ENCODE measurements at regions not wholly inside any gene's neighbourhood (a gene's known extent, or its start where the extent isn't known, plus 50 kb on each side); places are given as distances from the start of the nearest gene placed in this dataset.
"Not testable (repeated sequence)": the region's sequence is repeated elsewhere in the genome, so short reads cannot be mapped to it uniquely, and the experiment has no call there.

GRCh38 chr1:234833118-234833517 is 223.1 kb upstream of the IRF2BP2 start:
- no peak for DNase-seq (ENCODE audit: low read depth)
- TF ChIP-seq CTCF (conservative IDR thresholded peaks at IDR 0.05; ENCODE audit: low read depth, low read length), result no peak
- no peak overlapping the region for H3K4me3 ChIP-seq (ENCODE audit: low read length)

GRCh38 chr1:234827656-234828055 is 217.7 kb upstream of the IRF2BP2 start:
- DNase-seq (ENCODE audit: low read depth), result no peak
- H3K4me3 ChIP-seq (ENCODE audit: low read length), result no peak overlapping the region
- TF ChIP-seq CTCF (conservative IDR thresholded peaks at IDR 0.05; ENCODE audit: low read depth, low read length), result no peak

GRCh38 chr1:234827181-234827580 is 217.2 kb upstream of the IRF2BP2 start:
- no peak overlapping the region for H3K4me3 ChIP-seq (ENCODE audit: low read length)
- no peak for TF ChIP-seq CTCF (conservative IDR thresholded peaks at IDR 0.05; ENCODE audit: low read depth, low read length)
- DNase-seq (ENCODE audit: low read depth), result no peak

GRCh38 chr1:234826352-234826751 is 216.4 kb upstream of the IRF2BP2 start:
- DNase-seq (ENCODE audit: low read depth), result no peak
- TF ChIP-seq CTCF (conservative IDR thresholded peaks at IDR 0.05; ENCODE audit: low read depth, low read length), result no peak
- H3K4me3 ChIP-seq (ENCODE audit: low read length), result no peak overlapping the region

GRCh38 chr1:234825498-234826165 is 215.7 kb upstream of the IRF2BP2 start:
- no peak overlapping the region for H3K4me3 ChIP-seq (ENCODE audit: low read length)
- no peak for TF ChIP-seq CTCF (conservative IDR thresholded peaks at IDR 0.05; ENCODE audit: low read depth, low read length)
- DNase-seq (ENCODE audit: low read depth), result no peak

- not testable (repeated sequence) for DNase-seq (ENCODE audit: low read depth); H3K4me3 ChIP-seq (ENCODE audit: low read length)
Measured at GRCh38 chr1:234824836-234825235, 214.9 kb upstream of the IRF2BP2 start.

- no peak overlapping the region for H3K4me3 ChIP-seq (ENCODE audit: low read length)
- no peak for DNase-seq (ENCODE audit: low read depth)
- TF ChIP-seq CTCF (conservative IDR thresholded peaks at IDR 0.05; ENCODE audit: low read depth, low read length), result no peak
Measured at GRCh38 chr1:234823191-234824176, 213.5 kb upstream of the IRF2BP2 start.

Data from retinal pigment epithelial cell (primary cell).